GM23338 (cell line): ENCODE measurements at regions not wholly inside any gene's neighbourhood (a gene's known extent, or its start where the extent isn't known, plus 50 kb on each side); places are given as distances from the start of the nearest gene placed in this dataset.

Source experiments
- ATAC-seq: fragments of 200-7000 bp; cut with Tn5 transposase; 3 replicates; pipeline ENCODE4 v1.9.1; 2020
- DNase-seq: peaks from one replicate; pipeline ENCODE4 v3.0.0-alpha.2; 2015; ENCODE audit warnings: low spot score
- H2AFZ ChIP-seq: fragments of 200-600 bp; sonication (generic); 2 replicates; pipeline ENCODE4 v1.8.0; 2016; ENCODE audit warnings: antibody characterized with exemption, mild to moderate bottlenecking, moderate library complexity
- H3F3A ChIP-seq: fragments of 200-600 bp; sonication (generic); replicated peaks from 2 replicates; pipeline ENCODE4 v1.8.0; 2017; ENCODE audit warnings: antibody characterized with exemption, mixed run types, low read depth
- H3K27ac ChIP-seq: fragments of 200-600 bp; sonication (generic); 2 replicates; pipeline ENCODE4 v1.6.1; 2016; ENCODE audit warnings: low read depth
- H3K27me3 ChIP-seq: fragments of 200-600 bp; sonication (generic); 2 replicates; pipeline ENCODE4 v1.8.0; 2016; ENCODE audit warnings: mild to moderate bottlenecking, mixed run types, moderate library complexity; ENCODE audit not compliant: insufficient read depth
- H3K36me3 ChIP-seq: fragments of 200-600 bp; sonication (generic); 2 replicates; pipeline ENCODE4 v1.8.0; 2016; ENCODE audit warnings: mild to moderate bottlenecking; ENCODE audit not compliant: insufficient read depth
- H3K4me1 ChIP-seq: fragments of 200-600 bp; sonication (generic); 2 replicates; pipeline ENCODE4 v1.8.0; 2016; ENCODE audit warnings: mild to moderate bottlenecking, moderate library complexity; ENCODE audit not compliant: insufficient read depth
- H3K4me2 ChIP-seq: fragments of 200-600 bp; sonication (generic); 2 replicates; pipeline ENCODE4 v1.7.1; 2017; ENCODE audit warnings: mixed run types
- H3K4me3 ChIP-seq: fragments of 200-600 bp; sonication (generic); 2 replicates; pipeline ENCODE4 v1.6.1; 2016; ENCODE audit warnings: mixed run types
- H3K79me2 ChIP-seq: fragments of 200-600 bp; sonication (generic); replicated peaks from 2 replicates; pipeline ENCODE4 v1.8.0; 2017; ENCODE audit warnings: mild to moderate bottlenecking; ENCODE audit not compliant: insufficient read depth
- H3K9me2 ChIP-seq: fragments of 200-600 bp; sonication (generic); 2 replicates; pipeline ENCODE4 v1.8.0; 2017; ENCODE audit not compliant: insufficient read depth
- H4K20me1 ChIP-seq: fragments of 200-600 bp; sonication (generic); replicated peaks from 2 replicates; pipeline ENCODE4 v1.8.0; 2017; ENCODE audit warnings: mild to moderate bottlenecking; ENCODE audit not compliant: insufficient read depth
- H3K27ac Mint-ChIP-seq: 2 replicates; pipeline ENCODE4 v1.8.0; 2020; ENCODE audit warnings: inconsistent platforms, mild to moderate bottlenecking, moderate library complexity, mixed read lengths
- H3K27me3 Mint-ChIP-seq: 3 replicates; pipeline ENCODE4 v1.8.0; 2022; ENCODE audit warnings: low read depth, mild to moderate bottlenecking, moderate library complexity, mixed read lengths, inconsistent platforms; ENCODE audit not compliant: insufficient read depth, poor library complexity
- H3K36me3 Mint-ChIP-seq: 3 replicates; pipeline ENCODE4 v1.8.0; 2021; ENCODE audit warnings: low read depth, mild to moderate bottlenecking, inconsistent platforms, moderate library complexity, mixed read lengths
- H3K4me1 Mint-ChIP-seq: 3 replicates; pipeline ENCODE4 v1.8.0; 2020; ENCODE audit warnings: mild to moderate bottlenecking, inconsistent platforms, mixed read lengths
- H3K4me3 Mint-ChIP-seq: 3 replicates; pipeline ENCODE4 v1.8.0; 2021; ENCODE audit warnings: moderate library complexity, mild to moderate bottlenecking, inconsistent platforms, mixed read lengths
- H3K9me3 Mint-ChIP-seq: 3 replicates; pipeline ENCODE4 v1.8.0; 2020; ENCODE audit warnings: moderate library complexity, mild to moderate bottlenecking, inconsistent platforms, mixed read lengths
- CREB1 ChIP-seq: fragments of 250-450 bp; sonication (Bioruptor Pico); IDR thresholded peaks from 2 replicates; pipeline ENCODE4 v1.5.0; 2020; ENCODE audit warnings: low read depth, mild to moderate bottlenecking, moderate library complexity
- ETS1 ChIP-seq: IDR thresholded peaks from 2 replicates; pipeline ENCODE4 v1.6.1; 2016; ENCODE audit warnings: antibody characterized with exemption
- EZH2phosphoT487 ChIP-seq: fragments of 200-600 bp; sonication (generic); IDR thresholded peaks from one replicate; pipeline ENCODE4 v1.8.1; 2018; ENCODE audit warnings: antibody characterized with exemption; ENCODE audit not compliant: unreplicated experiment
- NANOG ChIP-seq: IDR thresholded peaks from 2 replicates; pipeline ENCODE4 v1.6.1; 2016; ENCODE audit warnings: antibody characterized with exemption, borderline replicate concordance
- POLR2AphosphoS5 ChIP-seq: IDR thresholded peaks from 2 replicates; pipeline ENCODE4 v1.6.1; 2016; ENCODE audit warnings: antibody characterized with exemption, low read depth
- STAT1 ChIP-seq: IDR thresholded peaks from one replicate; pipeline ENCODE4 v1.6.1; 2016; ENCODE audit warnings: antibody characterized with exemption; ENCODE audit not compliant: unreplicated experiment
- ZNF114 ChIP-seq: fragments of 250-450 bp; sonication (Bioruptor Pico); IDR thresholded peaks from 2 replicates; pipeline ENCODE4 v1.5.0; 2020; ENCODE audit warnings: mild to moderate bottlenecking, moderate library complexity
- ZNF331 ChIP-seq: fragments of 250-450 bp; sonication (Bioruptor Pico); IDR thresholded peaks from 2 replicates; pipeline ENCODE4 v1.5.0; 2020; ENCODE audit warnings: low read depth, mild to moderate bottlenecking, moderate library complexity
- ZNF462 ChIP-seq: fragments of 250-450 bp; sonication (Bioruptor Pico); IDR thresholded peaks from 2 replicates; pipeline ENCODE4 v1.5.0; 2020; ENCODE audit warnings: mild to moderate bottlenecking, moderate library complexity

GRCh38 chr15:59879506-59880265, 124.4 kb upstream of the FOXB1 start (continued):
- TF ChIP-seq ZNF462 (CRISPR knock-in tag) (no peak), EZH2phosphoT487 (no peak)

- H3K4me2 ChIP-seq = no peak overlapping the region
- Mint-ChIP-seq H3K4me1 (peaks cover 24% of the 10 kb centered on the region; the same call in 2 of the 3 replicates), H3K9me3 (no peaks in the 10 kb centered on the region), H3K27me3 (no peaks in the 10 kb centered on the region), H3K27ac (no peak overlapping the region), H3K4me3 (no peak overlapping the region), H3K36me3 (no peaks in the 10 kb centered on the region)
- no peaks in the 10 kb centered on the region for H3K27me3 ChIP-seq
- no peak for ATAC-seq
- H3K4me1 ChIP-seq = 0 out of 2 replicates have a peak, but pooled peaks cover 3% of the 10 kb centered on the region
- no peaks in the 10 kb centered on the region for H3K36me3 ChIP-seq
- H3K27ac ChIP-seq = no peak overlapping the region
- no peaks in the 10 kb centered on the region for H4K20me1 ChIP-seq
- no peaks in the 10 kb centered on the region for H3K79me2 ChIP-seq
- no peak overlapping the region for H3K4me3 ChIP-seq
- no peak overlapping the region for H2AFZ ChIP-seq
- no peak for DNase-seq
- no peaks in the 10 kb centered on the region for H3F3A ChIP-seq
- 0 out of 2 replicates have a peak, but pooled peaks cover 2% of the 10 kb centered on the region for H3K9me2 ChIP-seq
- TF ChIP-seq ZNF114 (CRISPR knock-in tag) (no peak), POLR2AphosphoS5 (no peak), CREB1 (CRISPR knock-in tag) (no peak), ZNF462 (CRISPR knock-in tag) (no peak), ETS1 (no peak), STAT1 (no peak), NANOG (no peak), ZNF331 (CRISPR knock-in tag) (no peak)
Measured at GRCh38 chr15:59876140-59876539, 128.0 kb upstream of the FOXB1 start.
